Dedifferentiated amniotic fluid mesenchymal stem cell (primary cell): ENCODE measurements at regions not wholly inside any gene's neighbourhood (a gene's known extent, or its start where the extent isn't known, plus 50 kb on each side); places are given as distances from the start of the nearest gene placed in this dataset.

ENCODE experiments used
- DNase-seq: peaks from one replicate; pipeline ENCODE4 v3.0.0-alpha.2; 2016; ENCODE audit errors: extremely low spot score

GRCh38 chr9:82216435-82216834 is 227.9 kb downstream of the SPATA31D1 start:
- DNase-seq: no peak

DNA sequence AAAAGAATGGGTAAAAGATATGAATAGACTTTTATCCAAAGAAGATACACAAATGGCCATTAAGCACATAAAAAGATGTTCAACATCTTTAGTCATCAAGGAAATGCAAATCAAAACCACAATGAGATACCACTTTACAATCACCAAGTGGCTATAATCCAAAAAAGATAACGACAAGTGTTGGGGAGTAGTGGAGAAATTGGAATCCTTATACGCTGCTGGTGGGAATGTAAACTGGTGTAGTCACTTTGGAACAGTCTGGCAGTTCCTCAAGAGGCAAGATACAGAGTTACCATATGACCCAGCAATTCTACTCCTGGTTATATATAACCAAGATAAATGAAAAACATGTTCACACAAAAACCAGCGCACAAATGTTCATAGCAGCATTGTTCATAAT is 234.9 kb downstream of the SPATA31D1 start:
- no peak for DNase-seq

GRCh38 chr9:82231411-82231810 is 242.8 kb downstream of the SPATA31D1 start:
- DNase-seq: no peak

- no peak for DNase-seq
Observed at GRCh38 chr9:82234160-82234943, 245.8 kb downstream of the SPATA31D1 start.

GRCh38 chr9:82242285-82242963 is 253.9 kb downstream of the SPATA31D1 start:
- no peak for DNase-seq

DNA sequence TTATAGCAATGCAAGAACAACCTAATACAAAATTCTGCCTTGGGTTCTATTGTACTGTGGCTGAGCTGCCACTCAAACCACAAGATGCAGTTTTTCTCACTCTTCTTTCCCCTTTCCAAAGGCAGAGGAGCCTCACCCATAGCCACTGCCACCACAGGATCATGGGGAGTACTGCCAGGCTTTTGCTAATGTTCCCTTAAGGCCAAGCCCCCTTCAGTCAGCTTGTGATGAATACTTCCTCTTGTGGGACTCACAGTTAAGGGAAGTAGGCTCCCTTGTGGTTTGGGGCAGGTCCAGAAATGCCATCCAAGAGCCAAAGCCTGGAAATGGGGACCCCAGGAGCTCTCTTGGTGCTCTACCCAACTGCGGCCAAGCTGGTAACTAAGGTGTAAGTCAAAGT is 258.7 kb downstream of the SPATA31D1 start:
- DNase-seq: no peak

GRCh38 chr9:82252116-82252515 is 263.5 kb downstream of the SPATA31D1 start:
- DNase-seq: no peak

GRCh38 chr9:82254646-82255367 is 266.2 kb downstream of the SPATA31D1 start:
- DNase-seq: no peak

- no peak for DNase-seq
Observed at GRCh38 chr9:82255481-82256176, 267.1 kb downstream of the SPATA31D1 start.

GRCh38 chr9:82260691-82261090 is 272.1 kb downstream of the SPATA31D1 start:
- no peak for DNase-seq

- no peak for DNase-seq
Observed at GRCh38 chr9:82263619-82264018, 275.0 kb downstream of the SPATA31D1 start.

- peak; percentile 47 for DNase-seq
Observed at GRCh38 chr9:82271106-82271561, 282.6 kb downstream of the SPATA31D1 start.

DNA sequence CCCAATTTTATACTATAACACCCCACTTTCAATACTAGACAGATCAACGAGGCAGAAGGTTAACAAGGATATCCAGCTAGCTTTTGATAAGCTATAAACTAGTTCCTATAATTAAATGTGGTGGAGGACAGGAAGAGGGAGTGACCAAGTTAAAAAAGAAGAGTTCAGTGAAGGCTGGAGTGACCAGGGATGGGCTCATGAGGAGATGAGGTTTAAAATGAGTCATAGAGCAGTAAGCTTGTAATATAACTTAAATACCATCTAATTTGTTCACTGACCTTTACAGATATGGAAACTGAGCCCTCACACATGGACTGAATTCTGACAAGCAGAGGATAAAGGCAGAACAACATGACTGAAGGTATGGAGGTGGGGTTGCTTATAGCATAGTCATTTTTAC is 284.5 kb downstream of the SPATA31D1 start:
- peak; percentile 19 for DNase-seq

DNA sequence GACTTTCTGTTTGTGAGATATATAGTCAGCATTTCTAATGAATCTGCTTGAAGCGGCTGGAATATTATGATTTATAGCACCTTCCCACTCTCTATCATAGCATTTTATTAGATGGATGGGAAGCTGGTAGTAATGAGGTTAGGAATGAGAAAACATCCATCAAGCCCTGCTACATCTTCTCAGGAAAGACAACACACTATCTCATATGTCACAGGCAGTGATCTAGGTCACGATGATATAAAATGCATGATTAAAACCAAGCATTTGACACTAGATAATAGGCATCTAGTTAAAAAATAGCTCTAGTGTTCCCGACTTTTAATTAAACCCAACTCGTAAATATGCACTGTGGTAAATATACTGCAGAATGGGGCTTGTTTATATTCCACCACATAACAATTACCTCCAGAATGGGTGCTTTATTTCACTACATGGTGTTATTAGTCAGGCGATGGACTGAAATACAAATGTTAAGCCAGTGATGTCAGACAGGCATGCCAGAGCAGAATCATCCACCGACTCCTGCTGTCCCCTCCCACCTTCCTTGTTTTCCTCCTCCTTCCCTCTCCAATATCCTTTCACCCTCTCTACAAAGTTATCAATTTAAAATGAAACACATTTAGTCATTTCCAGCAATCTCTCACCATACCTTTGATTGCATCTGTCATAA is 286.8 kb downstream of the SPATA31D1 start:
- DNase-seq: no peak

GRCh38 chr9:82281066-82281465 is 292.5 kb downstream of the SPATA31D1 start:
- DNase-seq: no peak

- DNase-seq: no peak
Observed at GRCh38 chr9:82284758-82285157, 296.2 kb downstream of the SPATA31D1 start.

DNA sequence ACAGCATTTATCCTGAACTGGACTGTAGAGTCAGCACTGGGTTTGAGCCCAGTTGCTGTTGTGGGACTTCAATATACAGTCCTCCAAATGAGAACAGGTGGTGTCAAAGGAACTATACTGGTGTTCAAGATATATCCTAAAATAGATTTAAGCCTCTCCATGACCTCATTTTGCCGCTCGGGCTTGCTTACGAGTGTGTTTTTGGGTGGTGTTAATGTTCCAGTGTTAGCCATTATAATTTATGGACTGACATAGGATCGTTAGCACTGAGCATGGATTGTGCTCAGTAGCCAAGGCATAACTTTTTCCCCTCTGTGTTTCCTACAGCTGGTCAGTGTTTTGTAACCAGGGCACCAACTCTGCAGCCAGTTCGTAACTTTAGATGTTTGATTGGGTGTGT is 306.6 kb downstream of the SPATA31D1 start:
- no peak for DNase-seq

GRCh38 chr9:82299870-82300269 is 311.3 kb downstream of the SPATA31D1 start:
- DNase-seq: no peak

DNA sequence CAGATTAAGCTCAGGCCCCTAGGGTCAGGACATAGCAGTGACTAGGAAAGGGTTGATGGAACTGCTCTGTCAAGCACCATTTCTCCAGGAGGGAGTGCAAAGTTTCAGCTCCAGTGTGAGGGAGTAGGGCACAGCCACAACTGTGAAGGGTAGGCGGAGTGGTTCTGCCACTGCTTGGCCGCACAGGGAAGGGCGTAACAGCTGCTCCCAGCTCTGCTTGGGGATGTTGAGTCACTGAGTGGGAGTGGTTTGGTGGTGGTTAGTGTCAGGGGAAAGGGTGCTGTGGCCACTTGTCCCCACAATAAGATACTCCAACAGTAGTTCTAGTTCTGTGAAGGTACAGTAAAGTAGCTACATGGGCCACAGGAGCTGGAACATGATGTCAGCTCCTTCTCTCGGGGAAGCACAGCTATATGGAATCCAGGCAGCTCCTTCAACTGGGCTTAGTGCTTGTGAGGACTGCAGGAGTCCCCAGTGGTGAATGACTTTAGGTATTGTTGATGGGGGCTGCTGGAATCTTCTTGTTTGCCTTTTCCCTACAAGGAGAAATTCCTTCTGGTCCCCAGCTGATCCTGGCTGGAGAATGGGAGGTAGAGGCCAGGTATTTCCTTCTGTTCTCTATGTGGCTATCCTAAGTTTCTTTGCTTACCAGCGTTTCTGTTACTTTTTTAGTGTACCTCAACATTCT is 314.5 kb downstream of the SPATA31D1 start:
- DNase-seq: no peak

DNA sequence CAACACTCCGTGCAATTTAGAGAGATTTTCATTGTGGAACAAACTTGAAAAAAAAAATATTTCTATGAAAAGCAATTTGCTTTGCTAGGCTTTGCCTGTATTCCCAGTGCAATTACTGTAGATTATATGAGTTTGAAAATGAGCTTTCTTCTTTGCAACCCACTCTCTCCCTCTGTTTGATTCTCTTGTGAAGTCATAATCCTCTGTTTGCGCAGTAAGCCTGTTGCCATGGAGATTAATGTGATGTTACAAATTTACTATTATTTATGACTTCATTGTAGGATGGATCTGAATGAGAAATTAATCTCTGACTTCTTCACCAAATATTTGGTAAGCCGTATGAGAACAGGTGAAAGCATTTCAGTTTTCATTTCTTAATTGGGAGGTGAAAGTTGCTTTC is 320.3 kb downstream of the SPATA31D1 start:
- DNase-seq: no peak

DNA sequence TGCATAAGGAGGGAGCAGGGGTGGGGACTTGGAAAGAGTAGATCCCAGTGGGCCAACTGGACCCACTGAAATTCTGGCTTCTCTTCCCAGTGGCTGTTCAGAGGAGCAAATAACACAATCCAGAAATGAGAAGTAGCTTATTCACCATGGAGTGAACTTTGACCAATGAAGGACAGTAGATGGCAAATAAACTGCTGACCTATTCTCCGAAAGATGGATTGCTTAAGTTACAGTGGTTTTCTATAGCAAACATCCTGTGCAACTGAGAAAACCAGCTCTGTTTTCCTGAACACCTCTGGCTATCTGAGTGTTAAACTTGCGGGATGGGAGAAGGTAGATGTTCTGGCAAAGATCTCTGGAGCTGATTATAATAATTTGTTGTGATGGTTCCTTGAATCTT is 325.1 kb downstream of the SPATA31D1 start:
- no peak for DNase-seq
